HFFc6 (cell line): ENCODE measurements at regions not wholly inside any gene's neighbourhood (a gene's known extent, or its start where the extent isn't known, plus 50 kb on each side); places are given as distances from the start of the nearest gene placed in this dataset.
A peak's percentile ranks its signal among the peaks of the same experiment; 100 is the strongest.

Source experiments
- DNase-seq: peaks from one replicate; pipeline ENCODE4 v3.0.0-alpha.2; 2018
- H3K27ac Mint-ChIP-seq: 2 replicates; pipeline ENCODE4 v1.8.0; 2020; ENCODE audit warnings: mild to moderate bottlenecking, mixed read lengths
- H3K27me3 Mint-ChIP-seq: 2 replicates; pipeline ENCODE4 v1.8.0; 2021; ENCODE audit warnings: mild to moderate bottlenecking, moderate library complexity, mixed read lengths; ENCODE audit not compliant: insufficient read depth
- H3K36me3 Mint-ChIP-seq: 2 replicates; pipeline ENCODE4 v1.8.0; 2021; ENCODE audit warnings: low read depth, mixed read lengths
- H3K4me1 Mint-ChIP-seq: 2 replicates; pipeline ENCODE4 v1.8.0; 2020; ENCODE audit warnings: low read depth, mixed read lengths
- H3K4me3 Mint-ChIP-seq: 2 replicates; pipeline ENCODE4 v1.8.0; 2020; ENCODE audit warnings: mild to moderate bottlenecking, moderate library complexity, mixed read lengths
- H3K9me3 Mint-ChIP-seq: 2 replicates; pipeline ENCODE4 v1.8.0; 2020; ENCODE audit warnings: mild to moderate bottlenecking, mixed read lengths
- CTCF ChIP-seq: fragments of 200-600 bp; sonication (generic); IDR thresholded peaks from 2 replicates; pipeline ENCODE4 v1.5.0; 2021; ENCODE audit warnings: antibody characterized with exemption, mild to moderate bottlenecking

GRCh38 chr7:7103343-7104313 is 78.7 kb upstream of the C1GALT1 start:
- 0 out of 2 replicates have a peak, but pooled peaks cover 3% of the 10 kb centered on the region for H3K9me3 Mint-ChIP-seq
- DNase-seq = peak; percentile 72
- H3K36me3 Mint-ChIP-seq = no peaks in the 10 kb centered on the region
- H3K27me3 Mint-ChIP-seq = no peaks in the 10 kb centered on the region
- peak overlapping the region; percentile 52 for H3K4me3 Mint-ChIP-seq
- peak; percentile 89 for TF ChIP-seq CTCF
- H3K4me1 Mint-ChIP-seq = peaks cover 36% of the 10 kb centered on the region
- peak overlapping the region; percentile 33; the same call in 1 of the 2 replicates for H3K27ac Mint-ChIP-seq

GRCh38 chr7:7104314-7104698 is 78.0 kb upstream of the C1GALT1 start:
- H3K4me3 Mint-ChIP-seq = no peak overlapping the region
- H3K27me3 Mint-ChIP-seq = no peaks in the 10 kb centered on the region
- no peak overlapping the region for H3K27ac Mint-ChIP-seq

DNA sequence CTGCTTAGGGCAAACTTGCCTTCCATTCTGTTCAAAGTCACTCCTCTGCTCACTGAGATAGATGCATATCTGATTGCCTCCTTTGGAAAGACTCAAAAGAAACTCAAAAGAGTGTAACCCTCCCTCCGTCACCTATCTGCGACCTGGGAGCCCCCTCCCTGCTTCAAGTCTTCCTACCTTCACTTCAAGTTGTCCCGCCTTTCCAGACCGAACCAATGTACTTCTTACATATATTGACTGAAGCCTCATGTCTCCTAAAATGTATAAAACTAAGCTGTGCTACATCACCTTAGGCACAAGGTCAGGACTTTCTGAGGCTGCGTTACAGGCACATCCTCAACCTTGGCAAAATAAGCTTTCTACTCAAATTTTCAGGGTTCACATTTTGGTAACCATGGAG is 77.4 kb upstream of the C1GALT1 start:
- H3K9me3 Mint-ChIP-seq = 0 out of 2 replicates have a peak, but pooled peaks cover 7% of the 10 kb centered on the region
- H3K36me3 Mint-ChIP-seq = no peaks in the 10 kb centered on the region
- DNase-seq = no peak
- H3K27me3 Mint-ChIP-seq = no peaks in the 10 kb centered on the region
- H3K4me3 Mint-ChIP-seq = no peak overlapping the region
- no peak for TF ChIP-seq CTCF
- peaks cover 22% of the 10 kb centered on the region for H3K4me1 Mint-ChIP-seq
- no peak overlapping the region for H3K27ac Mint-ChIP-seq

More at GRCh38 chr7:7104314-7104698, 78.0 kb upstream of the C1GALT1 start:
- peaks cover 29% of the 10 kb centered on the region for H3K4me1 Mint-ChIP-seq
- H3K36me3 Mint-ChIP-seq = no peaks in the 10 kb centered on the region
- H3K9me3 Mint-ChIP-seq = 0 out of 2 replicates have a peak, but pooled peaks cover 7% of the 10 kb centered on the region
- no peak for DNase-seq
- TF ChIP-seq CTCF = no peak

DNA sequence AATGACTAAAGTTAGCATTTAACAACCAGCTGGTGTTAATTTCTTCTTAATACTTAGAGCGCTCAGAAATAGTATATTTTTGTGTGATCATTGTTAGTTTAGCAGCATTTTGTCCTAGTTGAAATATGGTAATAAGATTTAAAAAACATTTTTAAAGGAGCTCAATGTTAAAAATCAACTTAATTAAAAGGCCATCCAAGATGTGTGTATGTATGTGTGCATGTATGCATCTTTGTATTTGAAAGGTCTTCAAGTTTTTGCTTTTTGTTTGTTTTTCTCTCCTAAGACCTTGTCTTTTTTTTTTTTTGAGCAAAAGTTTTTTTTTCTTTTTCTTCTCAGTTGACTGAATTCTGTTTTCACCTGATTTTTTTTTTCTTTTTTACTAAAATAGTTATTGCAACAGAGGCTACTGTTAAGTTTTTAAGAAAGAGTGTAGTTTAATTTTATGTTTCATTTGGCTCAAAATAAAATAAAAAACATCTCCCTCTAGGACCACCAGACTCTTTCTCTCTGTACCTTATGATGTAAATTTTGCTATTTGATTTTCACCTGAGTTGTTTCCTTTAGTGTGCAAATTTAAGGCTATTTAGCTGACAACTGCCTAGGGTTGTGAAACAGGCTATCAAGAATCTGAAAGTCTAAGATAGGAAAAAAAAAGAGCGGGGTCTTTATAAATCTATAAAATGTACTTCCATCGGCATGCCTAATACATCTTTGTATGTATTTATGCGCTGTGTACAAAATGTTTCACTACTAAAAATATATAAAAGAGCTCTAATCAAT is 76.4 kb upstream of the C1GALT1 start:
- DNase-seq = no peak
- H3K4me3 Mint-ChIP-seq = no peak overlapping the region
- no peak overlapping the region for H3K27ac Mint-ChIP-seq
- H3K27me3 Mint-ChIP-seq = no peaks in the 10 kb centered on the region
- TF ChIP-seq CTCF = no peak
- H3K36me3 Mint-ChIP-seq = no peaks in the 10 kb centered on the region
- 0 out of 2 replicates have a peak, but pooled peaks cover 7% of the 10 kb centered on the region for H3K9me3 Mint-ChIP-seq
- peaks cover 12% of the 10 kb centered on the region for H3K4me1 Mint-ChIP-seq

- Mint-ChIP-seq H3K9me3 (0 out of 2 replicates have a peak, but pooled peaks cover 7% of the 10 kb centered on the region), H3K27ac (no peak overlapping the region), H3K4me1 (peaks cover 6% of the 10 kb centered on the region), H3K36me3 (no peaks in the 10 kb centered on the region), H3K27me3 (no peaks in the 10 kb centered on the region), H3K4me3 (no peak overlapping the region)
- no peak for DNase-seq
- no peak for TF ChIP-seq CTCF
Measured at GRCh38 chr7:7108931-7109330, 73.4 kb upstream of the C1GALT1 start.
